HepG2 (cell line): ENCODE measurements at regions not wholly inside any gene's neighbourhood (a gene's known extent, or its start where the extent isn't known, plus 50 kb on each side); places are given as distances from the start of the nearest gene placed in this dataset.

Experiments used
- small RNA-seq, 3 experiments: library from RNA; depleted of rRNA; stranded (forward); fragments of <200 nt; gene quantifications; one replicate each; pipeline ENCODE3, GENCODE V24; 2012; ENCODE audit warnings: low read depth in 2 of 3, low replicate concordance in 1 of 3; ENCODE audit not compliant: insufficient read length in 3 of 3, insufficient read depth in 2 of 3

Small RNA genes lying in the stretch of these regions (small RNA-seq; reads per million reads assigned to genes)
- gene RNU1-65P (0 reads per million in 3 experiments), gene RNU6-129P (0 reads per million in 3 experiments), gene RNU6-478P (0 reads per million in 3 experiments)
